ENCODE measurements at regions not wholly inside any gene's neighbourhood (a gene's known extent, or its start where the extent isn't known, plus 50 kb on each side); places are given as distances from the start of the nearest gene placed in this dataset.

DNA sequence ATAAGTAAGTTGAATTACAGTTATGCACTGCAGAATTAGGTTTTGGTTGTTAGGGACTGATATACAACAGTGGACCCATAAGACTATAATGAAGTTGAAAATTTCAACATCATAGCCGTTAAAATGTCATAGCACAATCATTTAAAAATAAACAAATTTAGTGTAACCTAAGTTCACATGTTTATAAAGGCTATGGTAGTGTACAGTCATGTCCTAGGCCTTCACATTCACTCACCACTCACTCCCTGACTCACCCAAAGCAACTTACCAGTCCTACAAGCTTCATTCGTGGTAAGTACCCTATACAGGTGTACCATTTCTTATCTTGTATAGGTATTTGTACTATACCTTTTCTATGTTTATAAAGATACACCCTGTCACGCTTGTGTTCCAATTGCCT is 113.7 kb downstream of the RAB11FIP2 start:
- H3K14ac ChIP-seq (ENCODE audit: insufficient read length), result no peak overlapping the region
- H3K9me3 ChIP-seq (ENCODE audit: insufficient read depth in 2 of 2, low read depth in 1 of 2, low read length in 1 of 2), result peaks cover 2 to 5% of the 10 kb centered on the region in 2 experiments; a peak in 1 of 4 replicates
- H3K79me1 ChIP-seq (ENCODE audit: low read depth, low read length), result no peaks in the 10 kb centered on the region
- H3K27me3 ChIP-seq (replicated peaks in 1 of 4; ENCODE audit: control insufficient read depth in 3 of 4, extremely low read depth in 1 of 4, insufficient read depth in 3 of 4, low read length in 3 of 4), result no peaks in the 10 kb centered on the region
- no peak overlapping the region for H4K8ac ChIP-seq (ENCODE audit: extremely low read depth, insufficient read depth, low read length)
- H3K9ac ChIP-seq (replicated peaks in 1 of 4; ENCODE audit: extremely low read depth in 1 of 4, low read depth in 3 of 4, low read length in 3 of 4), result no peak overlapping the region
- H3K4me2 ChIP-seq (ENCODE audit: insufficient read depth in 1 of 2, low read depth in 2 of 2, low read length in 2 of 2), result no peak overlapping the region
- DNase-seq (ENCODE audit: low read depth in 1 of 2, low spot score in 2 of 2) (no peak), FAIRE-seq (no peak)
- no peak overlapping the region for H2BK20ac ChIP-seq (ENCODE audit: low read length)
- no peak overlapping the region for H3K27ac ChIP-seq (ENCODE audit: low read depth, low read length)
- no peak overlapping the region for H2BK5ac ChIP-seq (ENCODE audit: low read depth, low read length)
- no peak overlapping the region for H4K5ac ChIP-seq (ENCODE audit: insufficient read length, low read depth, low read length)
- CTCF ChIA-PET (ENCODE audit: partially characterized antibody), result interaction anchor here (1.9 kb wide), 1 partner anchor 73 kb away, joined by 4 read pairs; no protein-coding TSS in a partner anchor
- no peak overlapping the region for H2BK12ac ChIP-seq (ENCODE audit: low read depth, low read length)
- H3K4ac ChIP-seq (replicated peaks; ENCODE audit: insufficient read length, low read depth, low read length), result no peak overlapping the region
- no peak overlapping the region for H2AFZ ChIP-seq (ENCODE audit: low read length)
- H3K18ac ChIP-seq (ENCODE audit: extremely low read depth, low read length), result no peak overlapping the region
- H2BK120ac ChIP-seq (replicated peaks; ENCODE audit: low read depth, low read length), result no peak overlapping the region
- peaks cover 2 to 11% (median 7%) of the 10 kb centered on the region in 4 experiments; a peak in 5 of 7 replicates for H3K4me1 ChIP-seq (replicated peaks in 1 of 4; ENCODE audit: control insufficient read depth in 3 of 4, insufficient read depth in 4 of 4, low read length in 3 of 4)
- no peak overlapping the region for H4K91ac ChIP-seq (replicated peaks; ENCODE audit: insufficient read length, low read length)
- H3K23ac ChIP-seq (ENCODE audit: insufficient read length), result no peak overlapping the region
- no peaks in the 10 kb centered on the region for H3K36me3 ChIP-seq (ENCODE audit: control insufficient read depth in 2 of 4, insufficient read depth in 4 of 4, low read length in 3 of 4)
- no peaks in the 10 kb centered on the region for H3K79me2 ChIP-seq (ENCODE audit: control insufficient read depth in 1 of 2, insufficient read depth in 2 of 2, low read length in 2 of 2)
- no peak overlapping the region for H3K56ac ChIP-seq (replicated peaks; ENCODE audit: insufficient read length, low read depth, low read length)
- H2AK5ac ChIP-seq (ENCODE audit: low read depth, low read length), result no peak overlapping the region
- H3K23me2 ChIP-seq (ENCODE audit: low read depth, low read length), result no peaks in the 10 kb centered on the region
- WGBS, 2 experiments (ENCODE audit: extremely low coverage in 1 of 2, insufficient coverage in 1 of 2, insufficient read length in 1 of 2, insufficient replicate concordance in 2 of 2, low coverage in 1 of 2, low lambda C conversion rate in 2 of 2, missing lambda C conversion rate in 1 of 2), result 92% methylated on average over 3 of the region's 3 CpGs; no CpG with 5 or more reads in 1 of the 2 experiments
- POLR2A ChIA-PET (ENCODE audit: partially characterized antibody), result no interaction called here
- no peak overlapping the region for H3K4me3 ChIP-seq (ENCODE audit: extremely low read depth in 1 of 4, insufficient read depth in 2 of 4, low read depth in 3 of 4, low read length in 4 of 4)
- no peak overlapping the region for H2BK15ac ChIP-seq (ENCODE audit: low read length)
- no peaks in the 10 kb centered on the region for H4K20me1 ChIP-seq (replicated peaks in 1 of 2; ENCODE audit: control insufficient read depth in 1 of 2, insufficient read depth in 2 of 2, low read length in 2 of 2)
- TF ChIP-seq SIN3A (conservative IDR thresholded peaks at IDR 0.05 in 1 of 2, IDR thresholded peaks at IDR 0.05 in 1 of 2; ENCODE audit: low read depth in 1 of 2, low read length in 2 of 2) (no peak), JUN (IDR thresholded peaks at IDR 0.05; ENCODE audit: low read depth, low read length) (no peak), CEBPB (IDR thresholded peaks at IDR 0.05; ENCODE audit: low read depth, low read length) (no peak)
- TF ChIP-seq, protein P1, sequence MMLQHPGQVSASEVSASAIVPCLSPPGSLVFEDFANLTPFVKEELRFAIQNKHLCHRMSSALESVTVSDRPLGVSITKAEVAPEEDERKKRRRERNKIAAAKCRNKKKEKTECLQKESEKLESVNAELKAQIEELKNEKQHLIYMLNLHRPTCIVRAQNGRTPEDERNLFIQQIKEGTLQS (IDR thresholded peaks at IDR 0.05; ENCODE audit: insufficient read depth, low read depth, low read length), result no peak

Measured in H1 (cell line).